Karpas-422 (cell line): ENCODE measurements at regions not wholly inside any gene's neighbourhood (a gene's known extent, or its start where the extent isn't known, plus 50 kb on each side); places are given as distances from the start of the nearest gene placed in this dataset.

ENCODE experiments used
- DNase-seq: peaks from one replicate; pipeline ENCODE4 v3.0.0-alpha.2; 2015
- H2AFZ ChIP-seq: fragments of 200-600 bp; sonication (generic); 2 replicates; pipeline ENCODE4 v1.6.1; 2014; ENCODE audit warnings: antibody characterized with exemption, low read length, mixed read lengths
- H3K27ac ChIP-seq: fragments of 200-600 bp; sonication (generic); 2 replicates; pipeline ENCODE4 v1.5.1; 2014; ENCODE audit warnings: mild to moderate bottlenecking, low read length, moderate library complexity
- H3K27me3 ChIP-seq: fragments of 200-600 bp; sonication (generic); 2 replicates; pipeline ENCODE4 v1.6.1; 2014; ENCODE audit warnings: low read length, mixed read lengths
- H3K36me3 ChIP-seq: fragments of 200-600 bp; sonication (generic); 2 replicates; pipeline ENCODE4 v1.6.1; 2014; ENCODE audit warnings: low read length, mixed read lengths; ENCODE audit not compliant: insufficient read depth
- H3K4me1 ChIP-seq: fragments of 200-600 bp; sonication (generic); 2 replicates; pipeline ENCODE4 v1.6.1; 2014; ENCODE audit warnings: mild to moderate bottlenecking, low read length, mixed read lengths
- H3K4me2 ChIP-seq: fragments of 200-600 bp; sonication (generic); 2 replicates; pipeline ENCODE4 v1.6.1; 2014; ENCODE audit warnings: low read length, low read depth, mild to moderate bottlenecking; ENCODE audit not compliant: poor library complexity, severe bottlenecking
- H3K4me3 ChIP-seq: fragments of 200-600 bp; sonication (generic); 2 replicates; pipeline ENCODE4 v1.5.1; 2014; ENCODE audit warnings: mild to moderate bottlenecking, antibody characterized with exemption, low read length, mixed read lengths
- H3K79me2 ChIP-seq: fragments of 200-600 bp; sonication (generic); 2 replicates; pipeline ENCODE4 v1.6.1; 2014; ENCODE audit warnings: mild to moderate bottlenecking, low read length, mixed read lengths
- H3K9ac ChIP-seq: fragments of 200-600 bp; sonication (generic); 2 replicates; pipeline ENCODE4 v1.6.0; 2014; ENCODE audit warnings: low read length
- H3K9me2 ChIP-seq: fragments of 200-600 bp; sonication (generic), shearing (Covaris generic); replicated peaks from 2 replicates; pipeline ENCODE4 v1.6.0; 2014; ENCODE audit warnings: mild to moderate bottlenecking, low read length, moderate library complexity; ENCODE audit not compliant: insufficient read depth
- H3K9me3 ChIP-seq: fragments of 300-700, 200-600 bp; sonication (generic); 2 replicates; pipeline ENCODE4 v1.6.1; 2014; ENCODE audit warnings: low read length, mixed read lengths
- H4K20me1 ChIP-seq: fragments of 200-600 bp; sonication (generic); 2 replicates; pipeline ENCODE4 v1.6.1; 2014; ENCODE audit warnings: mild to moderate bottlenecking, antibody characterized with exemption, low read length, low read depth; ENCODE audit not compliant: insufficient read depth

GRCh38 chr7:155375337-155376277, 77.9 kb downstream of the INSIG1 start:
- Histone ChIP-seq H3K4me1 (no peaks in the 10 kb centered on the region), H3K27me3 (no peaks in the 10 kb centered on the region), H4K20me1 (peaks cover 4% of the 10 kb centered on the region; the same call in 1 of the 2 replicates), H3K79me2 (no peaks in the 10 kb centered on the region), H2AFZ (no peak overlapping the region), H3K4me3 (no peak overlapping the region), H3K9me3 (no peaks in the 10 kb centered on the region), H3K9ac (no peak overlapping the region), H3K36me3 (no peaks in the 10 kb centered on the region), H3K27ac (no peak overlapping the region), H3K4me2 (no peak overlapping the region), H3K9me2 (no peaks in the 10 kb centered on the region)
- no peak for DNase-seq

GRCh38 chr7:155377071-155377837, 79.6 kb downstream of the INSIG1 start:
- no peak overlapping the region for H2AFZ ChIP-seq
- H3K27ac ChIP-seq: no peak overlapping the region
- H3K9ac ChIP-seq: no peak overlapping the region
- no peaks in the 10 kb centered on the region for H3K27me3 ChIP-seq
- no peaks in the 10 kb centered on the region for H3K4me1 ChIP-seq
- H3K9me2 ChIP-seq: no peaks in the 10 kb centered on the region
- DNase-seq: no peak
- peaks cover 5% of the 10 kb centered on the region; the same call in 1 of the 2 replicates for H4K20me1 ChIP-seq
- H3K4me3 ChIP-seq: no peak overlapping the region
- no peaks in the 10 kb centered on the region for H3K79me2 ChIP-seq
- no peaks in the 10 kb centered on the region for H3K9me3 ChIP-seq
- no peaks in the 10 kb centered on the region for H3K36me3 ChIP-seq
- no peak overlapping the region for H3K4me2 ChIP-seq

GRCh38 chr7:155377838-155378579, 79.9 kb upstream of the EN2 start:
- no peak for DNase-seq
- no peak overlapping the region for H3K4me3 ChIP-seq

GRCh38 chr7:155378580-155378934, 79.4 kb upstream of the EN2 start:
- Histone ChIP-seq H3K9ac (no peak overlapping the region), H3K27me3 (no peaks in the 10 kb centered on the region), H3K4me3 (no peak overlapping the region), H3K27ac (no peak overlapping the region), H2AFZ (no peak overlapping the region), H3K9me3 (no peaks in the 10 kb centered on the region), H3K79me2 (no peaks in the 10 kb centered on the region), H4K20me1 (peaks cover 5% of the 10 kb centered on the region; the same call in 1 of the 2 replicates), H3K4me1 (no peaks in the 10 kb centered on the region), H3K36me3 (no peaks in the 10 kb centered on the region), H3K9me2 (no peaks in the 10 kb centered on the region), H3K4me2 (no peak overlapping the region)
- DNase-seq: no peak

More at GRCh38 chr7:155377838-155378579, 79.9 kb upstream of the EN2 start:
- no peak overlapping the region for H2AFZ ChIP-seq
- no peaks in the 10 kb centered on the region for H3K9me2 ChIP-seq
- no peak overlapping the region for H3K4me2 ChIP-seq
- H4K20me1 ChIP-seq: peaks cover 5% of the 10 kb centered on the region; the same call in 1 of the 2 replicates
- H3K36me3 ChIP-seq: no peaks in the 10 kb centered on the region
- H3K9me3 ChIP-seq: no peaks in the 10 kb centered on the region
- no peak overlapping the region for H3K27ac ChIP-seq
- no peaks in the 10 kb centered on the region for H3K4me1 ChIP-seq
- H3K27me3 ChIP-seq: no peaks in the 10 kb centered on the region
- H3K79me2 ChIP-seq: no peaks in the 10 kb centered on the region
- no peak overlapping the region for H3K9ac ChIP-seq

- no peaks in the 10 kb centered on the region for H3K79me2 ChIP-seq
- H3K9me2 ChIP-seq: no peaks in the 10 kb centered on the region
- no peak overlapping the region for H3K9ac ChIP-seq
- H3K27ac ChIP-seq: no peak overlapping the region
- H3K4me3 ChIP-seq: no peak overlapping the region
- no peak overlapping the region for H2AFZ ChIP-seq
- no peaks in the 10 kb centered on the region for H3K36me3 ChIP-seq
- H3K4me1 ChIP-seq: no peaks in the 10 kb centered on the region
- H4K20me1 ChIP-seq: peaks cover 5% of the 10 kb centered on the region; the same call in 1 of the 2 replicates
- H3K27me3 ChIP-seq: no peaks in the 10 kb centered on the region
- no peaks in the 10 kb centered on the region for H3K9me3 ChIP-seq
- DNase-seq: no peak
- no peak overlapping the region for H3K4me2 ChIP-seq
These were observed 78.7 kb upstream of the EN2 start for GRCh38 chr7:155378959-155379871.

GRCh38 chr7:155380221-155380861, 77.6 kb upstream of the EN2 start:
- no peaks in the 10 kb centered on the region for H3K79me2 ChIP-seq
- no peaks in the 10 kb centered on the region for H3K4me1 ChIP-seq
- H3K36me3 ChIP-seq: no peaks in the 10 kb centered on the region
- no peak overlapping the region for H3K4me2 ChIP-seq
- H3K27ac ChIP-seq: no peak overlapping the region
- no peaks in the 10 kb centered on the region for H3K9me2 ChIP-seq
- DNase-seq: peak; percentile 83
- H3K9ac ChIP-seq: no peak overlapping the region
- H3K4me3 ChIP-seq: no peak overlapping the region
- H4K20me1 ChIP-seq: peaks cover 5% of the 10 kb centered on the region; the same call in 1 of the 2 replicates
- no peak overlapping the region for H2AFZ ChIP-seq
- no peaks in the 10 kb centered on the region for H3K27me3 ChIP-seq
- H3K9me3 ChIP-seq: no peaks in the 10 kb centered on the region
